ENCODE measurements at regions not wholly inside any gene's neighbourhood (a gene's known extent, or its start where the extent isn't known, plus 50 kb on each side); places are given as distances from the start of the nearest gene placed in this dataset.

- CTCF ChIA-PET = no interaction called here
Observed at GRCh38 chr2:147500819-147501395, 343.9 kb upstream of the ACVR2A start.

DNA sequence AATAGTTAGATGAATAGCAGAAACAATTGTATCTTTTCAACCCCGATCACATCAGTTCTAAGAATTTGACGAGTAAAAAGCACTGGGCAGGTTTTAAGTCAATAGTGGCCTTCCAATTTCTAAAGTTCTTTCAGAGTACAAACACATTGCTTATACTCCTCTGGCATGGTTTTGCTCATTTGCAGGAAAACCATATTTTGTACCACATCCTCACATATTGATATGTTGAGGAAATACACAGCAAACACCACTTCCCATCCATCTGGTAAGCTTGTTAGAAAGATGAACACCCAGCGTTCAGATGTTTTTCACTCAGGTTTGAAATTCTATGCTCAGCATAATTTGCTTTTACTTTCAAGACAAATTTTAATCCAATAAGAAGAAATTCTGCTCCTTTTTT lies 344.6 kb upstream of the ACVR2A start:
- Histone ChIP-seq H3K9ac (ENCODE audit: low read length) (no peak overlapping the region), H3K27ac (ENCODE audit: low read length in 2 of 2) (no peak overlapping the region), H4K20me1 (ENCODE audit: control insufficient read depth, insufficient read depth, low read length, poor library complexity, severe bottlenecking) (no peaks in the 10 kb centered on the region), H3K36me3 (replicated peaks in 1 of 2; ENCODE audit: control extremely low read depth in 1 of 2, control insufficient read depth in 1 of 2, extremely low read depth in 1 of 2, insufficient read depth in 2 of 2, low read length in 1 of 2) (no peaks in the 10 kb centered on the region), H3K4me3 (ENCODE audit: control extremely low read depth in 1 of 5, extremely low read depth in 1 of 5, insufficient read depth in 1 of 5, low read depth in 2 of 5, low read length in 4 of 5) (no peak overlapping the region), H3K9me3 (ENCODE audit: control extremely low read depth in 1 of 3, control insufficient read depth in 2 of 3, insufficient read depth in 1 of 3, low read length in 2 of 3) (no peaks in the 10 kb centered on the region), H3K4me1 (ENCODE audit: control insufficient read depth in 2 of 2, insufficient read depth in 2 of 2, low read length in 2 of 2) (no peaks in the 10 kb centered on the region), H2AFZ (ENCODE audit: insufficient read depth, low read depth, low read length, poor library complexity, severe bottlenecking) (no peak overlapping the region), H3K27me3 (replicated peaks in 1 of 4; ENCODE audit: control extremely low read depth in 1 of 4, control insufficient read depth in 3 of 4, insufficient read depth in 4 of 4, low read length in 3 of 4) (no peaks in the 10 kb centered on the region), H3K79me2 (ENCODE audit: control insufficient read depth, insufficient read depth, low read length) (no peaks in the 10 kb centered on the region), H3K4me2 (replicated peaks; ENCODE audit: low read depth, low read length, poor library complexity, severe bottlenecking) (no peak overlapping the region)
- WGBS (ENCODE audit: insufficient coverage) = no CpG with 5 or more reads among the region's 3 CpGs
- intact Hi-C loops (cut with micrococcal nuclease) = no loop called here
- peaks cover 22% of the 10 kb centered on the region for H3K27me3 Mint-ChIP-seq
- DNase-seq (no peak), ATAC-seq (ENCODE audit: low read depth) (no peak)
- H3K4me3 Mint-ChIP-seq = no peak overlapping the region
- H3K9me3 Mint-ChIP-seq (ENCODE audit: insufficient read depth) = no peaks in the 10 kb centered on the region
- CTCF ChIA-PET = interaction anchor here (0.7 kb wide), 1 partner anchor 232 kb away, joined by 3 read pairs; no protein-coding TSS in a partner anchor
- POLR2A ChIA-PET = no interaction called here
- no peak for TF ChIP-seq CTCF (IDR thresholded peaks at IDR 0.05)
- no peak for TF ChIP-seq EZH2 (IDR thresholded peaks at IDR 0.05; ENCODE audit: borderline replicate concordance, insufficient read depth, low read depth, low read length, poor library complexity, severe bottlenecking)
- H3K4me1 Mint-ChIP-seq = no peaks in the 10 kb centered on the region
- H3K27ac Mint-ChIP-seq = no peak overlapping the region

More at GRCh38 chr2:147500819-147501395, 343.9 kb upstream of the ACVR2A start:
- Histone ChIP-seq H3K27ac (ENCODE audit: low read length in 2 of 2) (no peak overlapping the region), H3K4me2 (replicated peaks; ENCODE audit: low read depth, low read length, poor library complexity, severe bottlenecking) (no peak overlapping the region), H3K27me3 (replicated peaks in 1 of 4; ENCODE audit: control extremely low read depth in 1 of 4, control insufficient read depth in 3 of 4, insufficient read depth in 4 of 4, low read length in 3 of 4) (no peaks in the 10 kb centered on the region), H3K79me2 (ENCODE audit: control insufficient read depth, insufficient read depth, low read length) (no peaks in the 10 kb centered on the region), H3K9me3 (ENCODE audit: control extremely low read depth in 1 of 3, control insufficient read depth in 2 of 3, insufficient read depth in 1 of 3, low read length in 2 of 3) (no peaks in the 10 kb centered on the region), H3K4me3 (ENCODE audit: control extremely low read depth in 1 of 5, extremely low read depth in 1 of 5, insufficient read depth in 1 of 5, low read depth in 2 of 5, low read length in 4 of 5) (no peak overlapping the region), H3K36me3 (replicated peaks in 1 of 2; ENCODE audit: control extremely low read depth in 1 of 2, control insufficient read depth in 1 of 2, extremely low read depth in 1 of 2, insufficient read depth in 2 of 2, low read length in 1 of 2) (no peaks in the 10 kb centered on the region), H4K20me1 (ENCODE audit: control insufficient read depth, insufficient read depth, low read length, poor library complexity, severe bottlenecking) (no peaks in the 10 kb centered on the region), H3K9ac (ENCODE audit: low read length) (no peak overlapping the region), H2AFZ (ENCODE audit: insufficient read depth, low read depth, low read length, poor library complexity, severe bottlenecking) (no peak overlapping the region), H3K4me1 (ENCODE audit: control insufficient read depth in 2 of 2, insufficient read depth in 2 of 2, low read length in 2 of 2) (no peaks in the 10 kb centered on the region)
- Mint-ChIP-seq H3K27ac (no peak overlapping the region), H3K4me3 (no peak overlapping the region), H3K9me3 (ENCODE audit: insufficient read depth) (no peaks in the 10 kb centered on the region), H3K27me3 (peaks cover 22% of the 10 kb centered on the region), H3K4me1 (no peaks in the 10 kb centered on the region)
- ATAC-seq (ENCODE audit: low read depth) = no peak
- no CpG with 5 or more reads among the region's 1 CpG for WGBS (ENCODE audit: insufficient coverage)
- intact Hi-C loops (cut with micrococcal nuclease) = no loop called here
- POLR2A ChIA-PET = no interaction called here
- TF ChIP-seq EZH2 (IDR thresholded peaks at IDR 0.05; ENCODE audit: borderline replicate concordance, insufficient read depth, low read depth, low read length, poor library complexity, severe bottlenecking) (no peak), CTCF (IDR thresholded peaks at IDR 0.05) (no peak)
- DNase-seq = no peak
